WTC11 (cell line): ENCODE measurements at regions not wholly inside any gene's neighbourhood (a gene's known extent, or its start where the extent isn't known, plus 50 kb on each side); places are given as distances from the start of the nearest gene placed in this dataset.

ENCODE experiments used
- ESRRA ChIP-seq: sonication (generic); formaldehyde crosslinking; IDR thresholded peaks from 2 replicates; pipeline ENCODE4 v1.8.1; 2022; ENCODE audit warnings: mild to moderate bottlenecking, missing genetic modification reagents, borderline replicate concordance
- JUN ChIP-seq: sonication (generic); formaldehyde crosslinking; IDR thresholded peaks from 2 replicates; pipeline ENCODE4 v1.8.0; 2023; ENCODE audit warnings: mild to moderate bottlenecking, missing genetic modification reagents
- MXD4 ChIP-seq: fragments of 250-450 bp; sonication (Bioruptor Pico); IDR thresholded peaks from 2 replicates; pipeline ENCODE4 v1.8.0; 2021; ENCODE audit warnings: mild to moderate bottlenecking, moderate library complexity, borderline replicate concordance
- PRRX2 ChIP-seq: fragments of 250-450 bp; sonication (Bioruptor Pico); IDR thresholded peaks from 2 replicates; pipeline ENCODE4 v1.8.0; 2021; ENCODE audit warnings: mild to moderate bottlenecking
- ZNF423 ChIP-seq: fragments of 250-450 bp; sonication (Bioruptor Pico); IDR thresholded peaks from 2 replicates; pipeline ENCODE4 v2.1.2; 2022; ENCODE audit warnings: mild to moderate bottlenecking, moderate library complexity
- TF ChIP-seq, protein P1 (sequence below): fragments of 200-600 bp; IDR thresholded peaks from 2 replicates; pipeline ENCODE4 v1.8.0; 2022; ENCODE audit warnings: antibody characterized with exemption
- TF ChIP-seq, protein P2 (sequence below): sonication (generic); formaldehyde crosslinking; IDR thresholded peaks from 2 replicates; pipeline ENCODE4 v1.8.0; 2022; ENCODE audit warnings: mild to moderate bottlenecking, missing genetic modification reagents
- TF ChIP-seq, protein P3 (sequence below): sonication (generic); formaldehyde crosslinking; IDR thresholded peaks from 2 replicates; pipeline ENCODE4 v1.8.1; 2023; ENCODE audit warnings: mild to moderate bottlenecking, missing genetic modification reagents
- TF ChIP-seq, protein P4 (sequence below): sonication (generic); formaldehyde crosslinking; IDR thresholded peaks from 2 replicates; pipeline ENCODE4 v1.8.1; 2022; ENCODE audit warnings: mild to moderate bottlenecking, missing genetic modification reagents, moderate library complexity, borderline replicate concordance
- TF ChIP-seq, protein P5 (sequence below): sonication (generic); formaldehyde crosslinking; IDR thresholded peaks from 2 replicates; pipeline ENCODE4 v1.8.0; 2023; ENCODE audit warnings: missing genetic modification reagents

DNA sequence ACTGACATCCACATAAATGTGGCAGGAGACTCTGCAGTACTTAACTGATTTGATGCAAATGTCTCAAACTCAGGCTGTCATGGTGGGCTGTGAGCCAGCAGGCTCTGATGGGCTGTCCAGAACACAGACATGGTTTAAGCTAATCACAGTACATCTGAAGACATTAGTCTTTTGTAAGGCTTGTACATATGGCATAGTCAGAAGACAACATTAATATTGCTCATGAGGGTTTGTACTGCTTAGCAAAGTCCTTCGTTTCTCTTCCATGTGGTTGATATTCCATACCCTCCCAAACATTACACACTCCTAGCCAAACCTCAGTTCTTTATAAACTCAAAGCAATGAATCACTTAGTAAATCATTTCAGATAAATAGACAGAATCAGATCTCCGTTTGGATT lies 330.6 kb downstream of the RND3 start:
- TF ChIP-seq, protein P1, sequence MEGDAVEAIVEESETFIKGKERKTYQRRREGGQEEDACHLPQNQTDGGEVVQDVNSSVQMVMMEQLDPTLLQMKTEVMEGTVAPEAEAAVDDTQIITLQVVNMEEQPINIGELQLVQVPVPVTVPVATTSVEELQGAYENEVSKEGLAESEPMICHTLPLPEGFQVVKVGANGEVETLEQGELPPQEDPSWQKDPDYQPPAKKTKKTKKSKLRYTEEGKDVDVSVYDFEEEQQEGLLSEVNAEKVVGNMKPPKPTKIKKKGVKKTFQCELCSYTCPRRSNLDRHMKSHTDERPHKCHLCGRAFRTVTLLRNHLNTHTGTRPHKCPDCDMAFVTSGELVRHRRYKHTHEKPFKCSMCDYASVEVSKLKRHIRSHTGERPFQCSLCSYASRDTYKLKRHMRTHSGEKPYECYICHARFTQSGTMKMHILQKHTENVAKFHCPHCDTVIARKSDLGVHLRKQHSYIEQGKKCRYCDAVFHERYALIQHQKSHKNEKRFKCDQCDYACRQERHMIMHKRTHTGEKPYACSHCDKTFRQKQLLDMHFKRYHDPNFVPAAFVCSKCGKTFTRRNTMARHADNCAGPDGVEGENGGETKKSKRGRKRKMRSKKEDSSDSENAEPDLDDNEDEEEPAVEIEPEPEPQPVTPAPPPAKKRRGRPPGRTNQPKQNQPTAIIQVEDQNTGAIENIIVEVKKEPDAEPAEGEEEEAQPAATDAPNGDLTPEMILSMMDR = no peak
- TF ChIP-seq PRRX2 (CRISPR knock-in tag) (no peak), ESRRA (CRISPR knock-in tag) (no peak), ZNF423 (CRISPR knock-in tag) (no peak), MXD4 (no peak), JUN (CRISPR knock-in tag) (no peak)
- TF ChIP-seq, protein P2, sequence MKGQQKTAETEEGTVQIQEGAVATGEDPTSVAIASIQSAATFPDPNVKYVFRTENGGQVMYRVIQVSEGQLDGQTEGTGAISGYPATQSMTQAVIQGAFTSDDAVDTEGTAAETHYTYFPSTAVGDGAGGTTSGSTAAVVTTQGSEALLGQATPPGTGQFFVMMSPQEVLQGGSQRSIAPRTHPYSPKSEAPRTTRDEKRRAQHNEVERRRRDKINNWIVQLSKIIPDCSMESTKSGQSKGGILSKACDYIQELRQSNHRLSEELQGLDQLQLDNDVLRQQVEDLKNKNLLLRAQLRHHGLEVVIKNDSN = no peak
- TF ChIP-seq, protein P3, sequence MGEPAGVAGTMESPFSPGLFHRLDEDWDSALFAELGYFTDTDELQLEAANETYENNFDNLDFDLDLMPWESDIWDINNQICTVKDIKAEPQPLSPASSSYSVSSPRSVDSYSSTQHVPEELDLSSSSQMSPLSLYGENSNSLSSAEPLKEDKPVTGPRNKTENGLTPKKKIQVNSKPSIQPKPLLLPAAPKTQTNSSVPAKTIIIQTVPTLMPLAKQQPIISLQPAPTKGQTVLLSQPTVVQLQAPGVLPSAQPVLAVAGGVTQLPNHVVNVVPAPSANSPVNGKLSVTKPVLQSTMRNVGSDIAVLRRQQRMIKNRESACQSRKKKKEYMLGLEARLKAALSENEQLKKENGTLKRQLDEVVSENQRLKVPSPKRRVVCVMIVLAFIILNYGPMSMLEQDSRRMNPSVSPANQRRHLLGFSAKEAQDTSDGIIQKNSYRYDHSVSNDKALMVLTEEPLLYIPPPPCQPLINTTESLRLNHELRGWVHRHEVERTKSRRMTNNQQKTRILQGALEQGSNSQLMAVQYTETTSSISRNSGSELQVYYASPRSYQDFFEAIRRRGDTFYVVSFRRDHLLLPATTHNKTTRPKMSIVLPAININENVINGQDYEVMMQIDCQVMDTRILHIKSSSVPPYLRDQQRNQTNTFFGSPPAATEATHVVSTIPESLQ (CRISPR knock-in tag) = no peak
- TF ChIP-seq, protein P4, sequence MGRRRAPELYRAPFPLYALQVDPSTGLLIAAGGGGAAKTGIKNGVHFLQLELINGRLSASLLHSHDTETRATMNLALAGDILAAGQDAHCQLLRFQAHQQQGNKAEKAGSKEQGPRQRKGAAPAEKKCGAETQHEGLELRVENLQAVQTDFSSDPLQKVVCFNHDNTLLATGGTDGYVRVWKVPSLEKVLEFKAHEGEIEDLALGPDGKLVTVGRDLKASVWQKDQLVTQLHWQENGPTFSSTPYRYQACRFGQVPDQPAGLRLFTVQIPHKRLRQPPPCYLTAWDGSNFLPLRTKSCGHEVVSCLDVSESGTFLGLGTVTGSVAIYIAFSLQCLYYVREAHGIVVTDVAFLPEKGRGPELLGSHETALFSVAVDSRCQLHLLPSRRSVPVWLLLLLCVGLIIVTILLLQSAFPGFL (CRISPR knock-in tag) = no peak
- TF ChIP-seq, protein P5, sequence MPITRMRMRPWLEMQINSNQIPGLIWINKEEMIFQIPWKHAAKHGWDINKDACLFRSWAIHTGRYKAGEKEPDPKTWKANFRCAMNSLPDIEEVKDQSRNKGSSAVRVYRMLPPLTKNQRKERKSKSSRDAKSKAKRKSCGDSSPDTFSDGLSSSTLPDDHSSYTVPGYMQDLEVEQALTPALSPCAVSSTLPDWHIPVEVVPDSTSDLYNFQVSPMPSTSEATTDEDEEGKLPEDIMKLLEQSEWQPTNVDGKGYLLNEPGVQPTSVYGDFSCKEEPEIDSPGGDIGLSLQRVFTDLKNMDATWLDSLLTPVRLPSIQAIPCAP (CRISPR knock-in tag) = no peak
